Loucy (cell line): ENCODE measurements at regions not wholly inside any gene's neighbourhood (a gene's known extent, or its start where the extent isn't known, plus 50 kb on each side); places are given as distances from the start of the nearest gene placed in this dataset.

Experiments used
- EZH2phosphoT487 ChIP-seq: fragments of 200-600 bp; IDR thresholded peaks from 2 replicates; pipeline ENCODE4 v1.6.1; 2018; ENCODE audit warnings: antibody characterized with exemption, mild to moderate bottlenecking, moderate library complexity, borderline replicate concordance
- TF ChIP-seq, protein P1 (sequence below): fragments of 200-600 bp; sonication (generic); conservative IDR thresholded peaks from 2 replicates; pipeline ENCODE4 v1.5.1; 2014; ENCODE audit warnings: mild to moderate bottlenecking, antibody characterized with exemption, low read length

DNA sequence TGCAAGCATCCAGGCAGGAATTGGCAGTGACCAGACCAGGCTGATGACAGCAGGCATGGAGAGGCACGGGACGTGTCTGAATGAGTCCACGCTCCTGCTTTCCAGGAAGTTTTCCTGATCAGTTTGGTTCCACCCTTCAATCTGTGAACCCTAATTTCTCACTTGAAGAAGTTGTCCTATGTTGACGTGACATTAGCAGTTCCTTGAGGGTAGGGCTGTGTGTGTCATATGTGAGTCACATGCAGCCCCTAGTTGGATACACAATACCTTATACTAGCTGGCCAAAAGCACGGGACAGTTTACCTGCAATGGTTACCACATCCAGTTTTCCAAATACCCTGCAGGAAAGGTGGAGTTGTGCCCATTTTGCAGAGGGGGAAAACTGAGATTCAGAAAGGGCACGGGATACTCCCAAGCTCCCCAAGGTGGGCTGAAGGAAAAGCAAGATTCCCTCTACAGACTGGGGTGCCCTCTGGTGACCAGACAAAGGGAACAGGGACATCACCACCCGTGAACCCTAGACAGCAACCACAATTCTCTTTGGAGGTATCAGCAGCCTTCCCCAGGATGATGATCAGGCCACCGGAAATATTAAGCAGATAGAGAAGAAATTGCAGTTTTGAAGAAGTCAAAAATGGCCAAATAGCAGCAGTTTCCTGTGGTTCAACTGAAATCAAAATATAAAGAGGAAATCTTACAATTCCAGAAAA lies 194.5 kb downstream of the PHETA1 start:
- TF ChIP-seq, protein P1, sequence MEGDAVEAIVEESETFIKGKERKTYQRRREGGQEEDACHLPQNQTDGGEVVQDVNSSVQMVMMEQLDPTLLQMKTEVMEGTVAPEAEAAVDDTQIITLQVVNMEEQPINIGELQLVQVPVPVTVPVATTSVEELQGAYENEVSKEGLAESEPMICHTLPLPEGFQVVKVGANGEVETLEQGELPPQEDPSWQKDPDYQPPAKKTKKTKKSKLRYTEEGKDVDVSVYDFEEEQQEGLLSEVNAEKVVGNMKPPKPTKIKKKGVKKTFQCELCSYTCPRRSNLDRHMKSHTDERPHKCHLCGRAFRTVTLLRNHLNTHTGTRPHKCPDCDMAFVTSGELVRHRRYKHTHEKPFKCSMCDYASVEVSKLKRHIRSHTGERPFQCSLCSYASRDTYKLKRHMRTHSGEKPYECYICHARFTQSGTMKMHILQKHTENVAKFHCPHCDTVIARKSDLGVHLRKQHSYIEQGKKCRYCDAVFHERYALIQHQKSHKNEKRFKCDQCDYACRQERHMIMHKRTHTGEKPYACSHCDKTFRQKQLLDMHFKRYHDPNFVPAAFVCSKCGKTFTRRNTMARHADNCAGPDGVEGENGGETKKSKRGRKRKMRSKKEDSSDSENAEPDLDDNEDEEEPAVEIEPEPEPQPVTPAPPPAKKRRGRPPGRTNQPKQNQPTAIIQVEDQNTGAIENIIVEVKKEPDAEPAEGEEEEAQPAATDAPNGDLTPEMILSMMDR = peak; percentile 69
- no peak for TF ChIP-seq EZH2phosphoT487
